ENCODE measurements at regions not wholly inside any gene's neighbourhood (a gene's known extent, or its start where the extent isn't known, plus 50 kb on each side); places are given as distances from the start of the nearest gene placed in this dataset.

DNA sequence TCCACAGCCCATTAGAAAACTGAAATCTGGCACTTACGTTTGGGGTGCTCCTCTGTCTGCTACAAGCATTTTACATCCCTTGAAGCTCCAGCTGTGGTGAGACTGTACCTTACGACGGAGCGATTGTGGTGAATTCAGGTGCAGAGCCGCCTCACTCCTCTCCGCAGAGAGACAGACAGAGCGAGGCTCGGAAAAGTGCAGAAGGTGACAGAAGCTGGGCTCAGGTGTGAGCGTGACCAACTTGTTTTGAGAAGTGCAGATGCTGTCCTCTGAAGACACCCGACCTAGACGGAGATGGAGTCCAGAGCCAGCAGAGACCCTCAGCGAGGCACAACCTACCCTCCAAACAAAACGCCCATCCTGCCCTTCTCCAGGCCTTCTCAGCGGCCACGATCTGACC, 196.5 kb downstream of the MED10 start:
- TF ChIP-seq, protein P1, sequence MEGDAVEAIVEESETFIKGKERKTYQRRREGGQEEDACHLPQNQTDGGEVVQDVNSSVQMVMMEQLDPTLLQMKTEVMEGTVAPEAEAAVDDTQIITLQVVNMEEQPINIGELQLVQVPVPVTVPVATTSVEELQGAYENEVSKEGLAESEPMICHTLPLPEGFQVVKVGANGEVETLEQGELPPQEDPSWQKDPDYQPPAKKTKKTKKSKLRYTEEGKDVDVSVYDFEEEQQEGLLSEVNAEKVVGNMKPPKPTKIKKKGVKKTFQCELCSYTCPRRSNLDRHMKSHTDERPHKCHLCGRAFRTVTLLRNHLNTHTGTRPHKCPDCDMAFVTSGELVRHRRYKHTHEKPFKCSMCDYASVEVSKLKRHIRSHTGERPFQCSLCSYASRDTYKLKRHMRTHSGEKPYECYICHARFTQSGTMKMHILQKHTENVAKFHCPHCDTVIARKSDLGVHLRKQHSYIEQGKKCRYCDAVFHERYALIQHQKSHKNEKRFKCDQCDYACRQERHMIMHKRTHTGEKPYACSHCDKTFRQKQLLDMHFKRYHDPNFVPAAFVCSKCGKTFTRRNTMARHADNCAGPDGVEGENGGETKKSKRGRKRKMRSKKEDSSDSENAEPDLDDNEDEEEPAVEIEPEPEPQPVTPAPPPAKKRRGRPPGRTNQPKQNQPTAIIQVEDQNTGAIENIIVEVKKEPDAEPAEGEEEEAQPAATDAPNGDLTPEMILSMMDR (IDR thresholded peaks at IDR 0.05; ENCODE audit: low read depth, low read length, poor library complexity, severe bottlenecking): no peak
- no peak for TF ChIP-seq EZH2phosphoT487 (IDR thresholded peaks at IDR 0.05; ENCODE audit: borderline replicate concordance, low read length)

All from DOHH2 (cell line).